ENCODE measurements at regions not wholly inside any gene's neighbourhood (a gene's known extent, or its start where the extent isn't known, plus 50 kb on each side); places are given as distances from the start of the nearest gene placed in this dataset.

GRCh38 chr2:18151237-18151636, 272.8 kb downstream of the KCNS3 start:
- no peak for DNase-seq (ENCODE audit: low read depth, low spot score)

DNA sequence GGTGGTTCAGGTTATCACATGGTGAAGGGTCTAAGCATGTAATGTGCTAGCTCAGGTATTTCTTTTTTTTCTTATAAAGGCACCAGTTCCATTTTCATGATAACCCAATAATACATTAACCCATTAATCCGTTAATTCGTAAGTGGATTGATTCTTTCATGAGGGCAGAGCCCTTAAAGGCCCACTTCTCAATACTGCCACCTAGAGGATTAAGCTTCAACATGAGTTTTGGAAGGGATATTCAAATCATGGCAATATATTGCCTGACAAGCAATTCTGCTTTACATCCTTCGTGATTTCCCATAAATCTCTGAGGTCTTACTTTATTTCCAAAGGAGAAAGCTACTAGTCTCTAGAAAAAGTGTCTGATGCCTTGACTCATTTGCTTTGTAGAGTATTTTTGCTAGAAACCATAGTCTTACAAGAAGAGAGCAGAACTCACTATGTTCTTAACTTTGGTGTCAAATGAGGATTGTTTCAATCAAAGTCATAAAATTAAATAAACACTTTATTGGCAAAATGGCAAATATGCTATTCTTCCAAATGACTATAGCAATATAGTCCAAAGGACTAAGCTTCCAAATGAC, 271.3 kb downstream of the KCNS3 start:
- peak; percentile 5 for DNase-seq (ENCODE audit: low read depth, low spot score)

DNA sequence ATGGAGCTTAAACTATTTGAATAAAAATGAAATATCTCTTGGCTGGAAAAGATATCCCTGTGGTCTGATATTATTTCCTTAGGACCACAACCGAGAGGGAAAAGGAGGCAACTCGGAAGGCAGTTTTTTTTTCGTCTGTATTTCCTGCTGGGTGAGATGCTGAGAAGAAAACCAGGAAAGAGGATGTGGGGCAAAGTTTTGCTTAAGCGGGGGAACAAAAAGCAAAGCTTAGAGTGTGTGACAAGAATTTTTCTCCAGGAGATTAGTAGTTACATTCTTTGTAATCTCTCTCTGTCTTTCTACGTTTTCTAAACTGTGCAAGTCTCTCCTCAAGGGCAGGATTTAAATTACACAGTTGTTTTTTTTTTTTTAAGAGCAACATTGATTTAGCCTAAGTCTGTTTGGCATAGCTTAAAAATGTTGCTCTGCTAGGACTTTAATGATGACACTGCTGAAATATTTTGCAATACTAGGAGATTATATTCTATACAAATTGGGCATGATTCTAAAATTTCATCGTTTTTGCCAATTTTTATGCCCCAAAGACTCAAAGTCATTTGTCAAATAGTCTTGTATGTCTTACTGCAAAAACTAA, 258.5 kb downstream of the KCNS3 start:
- DNase-seq (ENCODE audit: low read depth, low spot score) = no peak

- DNase-seq (ENCODE audit: low read depth, low spot score) = no peak
Measured at GRCh38 chr2:18133310-18133709, 254.8 kb downstream of the KCNS3 start.

DNA sequence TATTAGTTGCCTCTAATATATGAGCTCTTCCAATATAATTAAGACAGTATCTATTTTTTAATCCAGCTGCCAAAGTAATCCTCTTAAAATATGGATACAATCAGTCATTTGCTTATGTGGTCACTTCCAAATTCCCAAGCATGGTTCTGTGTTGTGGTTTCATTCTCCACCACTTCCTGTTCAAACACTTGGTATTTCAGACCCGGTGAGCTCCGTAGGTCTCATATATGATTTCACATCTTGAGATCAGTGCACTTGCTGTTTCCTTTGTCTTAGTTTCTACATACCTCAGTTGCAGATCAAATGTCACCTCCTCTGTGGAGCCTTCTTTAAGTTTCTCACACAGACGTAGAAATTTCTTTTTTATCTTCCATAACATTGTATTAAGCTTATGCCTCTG, 254.2 kb downstream of the KCNS3 start:
- no peak for DNase-seq (ENCODE audit: low read depth, low spot score)

DNA sequence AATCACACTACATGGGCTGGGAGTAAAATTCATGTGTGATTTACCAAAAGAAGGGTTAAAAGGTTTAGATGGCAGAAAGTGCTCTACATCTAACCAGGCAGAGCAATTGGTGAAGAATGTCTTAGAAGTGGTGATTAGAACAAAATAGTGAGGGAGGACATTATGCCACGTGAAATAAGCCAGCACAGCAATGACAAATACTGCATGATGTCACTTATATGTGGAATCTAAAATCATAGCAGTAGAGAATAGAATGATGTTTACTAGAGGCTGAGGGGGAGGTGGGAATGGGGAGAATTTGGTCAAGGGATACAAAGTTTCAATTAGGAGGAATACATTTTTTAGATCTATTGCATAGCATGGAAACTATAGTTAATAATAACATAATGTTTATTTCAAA, 253.3 kb downstream of the KCNS3 start:
- DNase-seq (ENCODE audit: low read depth, low spot score) = no peak

DNA sequence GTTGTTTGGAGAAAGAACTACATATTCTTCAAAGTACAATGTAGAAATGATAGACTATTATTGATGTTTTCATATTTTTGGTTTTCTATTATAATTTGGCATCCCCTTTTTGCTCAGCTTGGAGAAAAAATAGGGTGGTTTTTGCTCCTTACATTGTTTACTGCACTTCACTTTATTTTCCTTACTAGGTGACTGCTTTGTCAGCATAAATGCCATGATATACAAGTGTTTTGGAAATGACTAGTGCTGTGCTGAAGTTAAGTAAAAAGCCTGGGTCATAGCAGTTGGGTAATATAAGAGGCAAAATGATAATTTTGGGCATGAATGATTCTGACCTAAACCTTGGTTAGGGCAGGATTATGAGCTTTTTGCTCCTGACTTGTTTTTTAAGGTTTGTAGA, 250.9 kb downstream of the KCNS3 start:
- DNase-seq (ENCODE audit: low read depth, low spot score) = no peak

DNA sequence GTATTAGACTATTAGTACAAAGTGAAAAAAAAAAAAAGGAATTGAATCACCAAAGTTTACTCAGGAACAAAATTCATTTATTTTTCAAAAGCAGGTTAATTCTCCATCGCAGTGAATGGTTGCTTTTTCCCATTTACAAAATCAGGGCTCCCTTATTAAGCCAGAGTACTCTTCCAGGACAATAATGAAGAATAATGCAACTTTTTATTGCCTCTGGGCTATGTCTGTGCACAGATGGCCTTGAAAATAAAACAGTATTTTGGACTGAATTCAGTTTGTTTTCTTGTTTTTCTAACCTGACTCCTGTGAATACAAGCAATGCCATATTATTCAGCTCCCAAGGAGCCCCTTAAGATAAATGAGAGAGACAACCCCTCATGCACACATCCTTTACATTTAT, 246.8 kb downstream of the KCNS3 start:
- no peak for DNase-seq (ENCODE audit: low read depth, low spot score)

DNA sequence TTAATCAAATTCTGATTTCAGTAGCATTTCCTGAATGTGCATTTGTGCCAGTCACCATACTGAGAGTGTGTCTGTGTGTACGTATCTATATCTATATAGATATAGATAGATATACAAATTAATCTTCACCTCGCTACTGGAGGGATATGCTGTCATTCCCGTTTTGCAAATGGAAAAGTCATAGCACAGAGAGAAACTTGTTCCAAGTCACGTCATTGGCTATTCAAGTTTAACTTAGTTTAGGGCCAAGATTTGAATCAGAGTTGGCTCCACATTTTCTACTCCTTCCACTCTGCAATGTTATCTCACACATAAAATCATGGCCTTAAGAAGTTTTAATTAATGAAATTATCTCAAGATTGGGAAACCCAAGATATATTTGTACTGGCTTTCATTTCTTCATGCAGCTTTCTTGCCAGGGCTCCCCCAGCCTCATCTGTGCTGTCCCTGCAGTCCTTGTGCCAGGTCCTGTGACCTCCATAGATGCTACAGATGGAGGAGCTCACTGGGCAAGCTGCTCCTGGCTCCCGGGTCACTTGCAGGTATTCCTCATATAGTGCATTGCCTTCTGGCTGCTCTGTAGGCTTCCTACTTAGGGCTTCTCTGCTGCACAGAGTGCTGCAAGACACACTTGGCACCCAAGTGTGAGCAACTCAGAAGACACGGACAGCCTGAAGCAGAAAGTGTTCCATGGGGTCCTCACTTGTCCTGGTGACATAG, 245.8 kb downstream of the KCNS3 start:
- no peak for DNase-seq (ENCODE audit: low read depth, low spot score)

DNA sequence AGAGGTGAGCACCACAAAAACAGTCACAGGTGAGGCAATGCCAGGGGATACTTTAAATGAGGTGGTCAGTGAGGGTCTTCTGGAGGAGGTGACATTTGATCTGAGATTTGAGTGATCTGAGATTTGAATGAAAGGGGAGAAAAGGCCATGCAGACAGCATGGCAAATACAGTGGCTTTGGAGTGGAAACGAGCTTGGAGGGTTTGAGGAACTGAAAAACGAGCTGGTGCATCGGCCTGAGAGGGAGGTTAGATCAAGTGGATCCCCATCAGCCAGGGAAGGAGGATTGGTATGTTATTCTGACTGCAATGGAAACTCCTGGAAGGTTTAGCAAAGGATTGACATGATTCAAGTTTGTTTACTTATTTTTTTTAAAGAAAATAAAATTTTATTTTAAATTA, 245.1 kb downstream of the KCNS3 start:
- DNase-seq (ENCODE audit: low read depth, low spot score) = no peak

GRCh38 chr2:18123211-18123570, 244.7 kb downstream of the KCNS3 start:
- no peak for DNase-seq (ENCODE audit: low read depth, low spot score)

GRCh38 chr2:18122544-18123210, 244.2 kb downstream of the KCNS3 start:
- DNase-seq (ENCODE audit: low read depth, low spot score) = no peak

DNA sequence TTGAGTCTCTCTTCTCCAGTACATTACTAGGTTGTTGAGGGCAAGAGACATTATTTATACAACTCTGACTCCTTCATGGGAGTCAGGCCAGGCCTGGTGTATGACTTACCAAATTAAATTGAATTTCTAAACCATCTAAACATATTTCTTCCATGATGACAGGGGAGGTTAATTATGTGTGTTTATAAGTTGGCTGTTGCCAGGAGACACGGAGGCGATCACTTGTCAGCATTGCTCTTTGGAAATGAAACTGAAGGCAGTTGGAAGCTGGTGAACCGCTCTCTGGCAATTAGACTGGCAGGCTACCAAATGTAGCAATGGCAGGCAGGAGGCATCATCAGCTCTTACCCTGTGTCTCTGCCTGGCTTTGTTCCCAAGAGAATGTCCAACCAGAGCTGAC, 241.4 kb downstream of the KCNS3 start:
- no peak for DNase-seq (ENCODE audit: low read depth, low spot score)

DNA sequence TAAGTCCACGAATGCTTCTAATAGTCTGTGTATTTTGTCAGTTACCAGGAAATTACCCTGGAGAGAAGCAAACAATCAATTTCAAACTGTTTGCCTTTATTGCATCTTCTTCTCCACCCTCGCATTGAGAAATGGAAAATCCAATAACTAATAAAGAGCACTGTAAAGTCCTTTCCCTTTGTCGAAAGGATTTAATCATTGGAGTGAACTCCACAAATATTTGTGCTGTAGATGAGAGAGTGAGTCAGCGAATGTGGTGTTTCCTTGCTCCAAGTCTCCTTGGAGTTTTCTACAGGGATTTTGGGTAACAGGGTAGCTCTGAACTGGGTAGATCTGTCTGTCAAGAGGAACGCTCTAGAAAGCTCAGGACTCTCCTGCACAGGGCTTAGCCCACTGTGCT, 240.2 kb downstream of the KCNS3 start:
- DNase-seq (ENCODE audit: low read depth, low spot score) = no peak

DNA sequence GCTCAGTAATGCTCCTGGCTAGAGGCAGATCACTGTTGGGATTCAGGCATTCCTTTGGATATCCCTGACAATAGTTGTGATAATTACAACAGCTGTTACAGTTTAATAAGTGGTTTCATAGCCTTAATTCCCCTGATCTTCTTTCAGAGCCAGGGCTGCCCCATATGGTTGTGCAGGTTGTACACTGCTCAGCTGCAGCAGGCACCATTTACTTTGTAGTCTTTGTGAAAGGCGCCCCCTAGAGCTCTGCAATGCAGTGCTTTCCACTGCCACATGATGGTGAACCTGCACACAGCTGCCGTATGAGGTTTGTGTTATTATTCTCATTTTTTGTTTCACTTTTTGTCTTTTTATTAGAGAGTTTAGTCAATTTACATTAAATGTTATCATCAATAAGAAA, 239.1 kb downstream of the KCNS3 start:
- no peak for DNase-seq (ENCODE audit: low read depth, low spot score)

- no peak for DNase-seq (ENCODE audit: low read depth, low spot score)
Measured at GRCh38 chr2:18110222-18110621, 231.8 kb downstream of the KCNS3 start.

- DNase-seq (ENCODE audit: low read depth, low spot score) = no peak
Measured at GRCh38 chr2:18106841-18107240, 228.4 kb downstream of the KCNS3 start.

DNA sequence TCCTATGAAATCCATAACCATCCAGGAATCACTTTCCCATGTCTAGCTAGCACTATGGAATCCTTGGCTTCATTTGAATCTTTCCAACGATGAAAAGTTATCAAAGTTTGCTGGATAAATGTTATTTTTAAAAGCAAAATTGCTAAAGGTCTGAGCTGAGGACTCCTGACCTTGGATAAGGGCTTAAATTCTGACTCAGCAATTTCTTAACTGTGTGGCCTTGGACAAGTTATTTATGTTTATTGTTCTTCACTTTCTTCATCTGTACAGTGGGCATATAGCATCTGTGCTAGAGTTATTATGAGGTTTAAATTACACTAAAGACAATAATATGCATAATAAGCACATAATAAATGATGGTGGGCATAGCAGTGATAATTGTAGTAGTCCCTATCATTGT, 227.5 kb downstream of the KCNS3 start:
- no peak for DNase-seq (ENCODE audit: low read depth, low spot score)

- no peak for DNase-seq (ENCODE audit: low read depth, low spot score)
Measured at GRCh38 chr2:18104595-18105224, 226.2 kb downstream of the KCNS3 start.

GRCh38 chr2:18096836-18097405, 218.5 kb downstream of the KCNS3 start:
- no peak for DNase-seq (ENCODE audit: low read depth, low spot score)

DNA sequence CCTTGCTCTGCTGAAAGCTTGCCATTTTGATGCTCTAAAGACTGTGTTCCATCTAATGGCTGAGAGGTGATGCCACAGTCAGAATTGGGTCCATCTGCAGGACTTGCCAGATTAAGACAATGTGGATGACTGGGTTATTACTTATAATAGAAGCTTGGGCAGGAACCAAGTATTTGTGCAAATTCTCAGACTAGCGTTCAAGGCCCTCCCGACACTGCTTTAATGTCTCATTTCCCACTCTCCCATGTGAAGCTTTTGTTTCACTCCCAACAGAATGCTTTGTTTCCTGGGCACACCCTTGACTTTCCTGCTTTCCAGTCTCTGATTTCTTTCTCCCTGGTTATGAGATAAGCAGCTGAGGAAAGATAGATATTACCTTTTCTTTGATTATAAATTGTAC, 215.8 kb downstream of the KCNS3 start:
- DNase-seq (ENCODE audit: low read depth, low spot score) = no peak

DNA sequence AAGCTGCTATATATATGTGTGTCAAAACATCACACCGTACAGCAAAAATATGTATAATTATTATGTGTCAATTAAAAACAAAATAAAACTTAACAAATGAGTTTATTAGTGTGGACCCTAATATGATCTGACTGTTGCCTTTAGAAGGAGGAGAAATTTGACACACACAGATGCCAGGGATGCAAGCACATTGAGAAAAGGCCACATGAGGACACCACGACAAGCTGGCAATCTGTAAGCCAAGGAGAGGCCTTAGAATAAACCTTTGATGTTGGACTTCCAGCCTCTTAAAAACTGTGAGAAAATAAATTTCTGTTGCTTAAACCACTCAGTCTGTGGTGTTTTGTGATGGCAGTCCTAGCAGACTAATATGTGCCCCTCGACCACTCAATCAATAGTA, 214.7 kb downstream of the KCNS3 start:
- no peak for DNase-seq (ENCODE audit: low read depth, low spot score)
